Cardiac fibroblast (primary cell): ENCODE measurements at regions not wholly inside any gene's neighbourhood (a gene's known extent, or its start where the extent isn't known, plus 50 kb on each side); places are given as distances from the start of the nearest gene placed in this dataset.

Experiments
- DNase-seq, 2 donors: peaks; one replicate each; pipeline versions ENCODE4 v3.0.0 to v3.0.0-alpha.2; 2010; ENCODE audit warnings: low read depth in 2 of 2
- H3K4me3 ChIP-seq, 2 donors: replicated peaks in 1 of 2; 1 replicate in 1 of 2; 2 replicates in 1 of 2; pipeline ENCODE4 v1.5.1; 2011; ENCODE audit warnings: low read depth in 2 of 2, low read length in 2 of 2, mild to moderate bottlenecking in 2 of 2, moderate library complexity in 1 of 2
- CTCF ChIP-seq: IDR thresholded peaks from one replicate; pipeline ENCODE4 v1.5.1; 2011; ENCODE audit warnings: low read depth, mild to moderate bottlenecking, low read length, inconsistent platforms

DNA sequence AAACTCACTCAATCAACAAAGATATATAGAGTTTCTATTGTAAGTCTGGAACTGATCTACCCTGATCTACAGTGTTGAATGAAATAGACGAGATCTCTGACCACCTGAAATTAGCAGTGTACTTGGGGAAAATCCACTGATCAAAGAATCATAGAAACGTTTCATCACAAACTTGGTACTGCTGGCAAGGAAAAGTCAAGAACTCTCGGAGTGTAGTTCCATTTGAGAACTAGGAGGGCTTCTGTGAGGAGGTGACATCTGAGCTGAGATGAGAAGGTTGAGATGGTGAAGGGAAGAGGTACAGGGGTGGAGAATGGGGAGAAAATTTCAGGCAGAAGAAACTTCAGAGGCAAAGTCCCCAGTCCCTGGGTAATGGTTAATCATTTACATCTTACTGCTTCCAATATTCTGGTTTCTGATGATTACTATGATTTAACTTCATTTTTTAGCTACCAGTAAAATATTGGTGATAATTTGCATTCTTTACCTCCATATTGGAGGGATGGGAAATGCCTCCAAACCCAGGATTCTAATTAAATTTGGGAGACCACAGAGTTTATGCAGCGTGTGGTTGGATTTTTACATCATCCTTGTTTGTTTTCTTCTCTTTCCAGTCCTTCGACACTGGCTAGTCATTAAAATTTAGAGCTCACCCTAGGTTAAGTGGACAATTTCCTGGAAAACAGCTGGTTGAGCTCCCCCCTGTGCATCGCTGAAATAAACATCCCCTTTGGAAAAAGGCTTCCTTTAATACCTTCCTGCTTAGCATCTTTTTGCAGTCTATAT lies 191.9 kb downstream of the BCAS1 start:
- no peak for TF ChIP-seq CTCF
- no peak overlapping the region for H3K4me3 ChIP-seq
- DNase-seq: no peak

DNA sequence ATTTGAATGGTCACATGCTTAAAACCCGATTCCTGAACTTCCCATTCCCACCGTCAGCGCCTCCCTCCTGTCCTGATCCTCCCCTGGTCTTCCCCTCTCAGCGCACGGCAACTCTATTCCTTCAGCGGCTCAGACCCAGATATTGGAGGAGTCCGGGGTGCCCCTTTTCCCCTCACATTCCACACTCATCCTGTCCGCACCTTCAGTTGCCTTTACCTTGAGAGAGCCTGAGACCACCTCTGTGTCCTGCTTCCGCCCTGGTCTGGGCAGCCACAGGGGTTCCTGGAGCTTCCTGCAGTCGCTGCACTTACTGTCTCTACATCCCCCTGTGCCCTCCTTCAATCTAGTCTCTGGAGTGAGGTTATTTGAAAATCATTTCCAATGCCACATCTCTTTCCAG lies 193.4 kb downstream of the BCAS1 start:
- TF ChIP-seq CTCF: no peak
- no peak overlapping the region for H3K4me3 ChIP-seq
- DNase-seq: no peak

GRCh38 chr20:53876470-53876869 lies 193.9 kb downstream of the BCAS1 start:
- DNase-seq: no peak
- H3K4me3 ChIP-seq: no peak overlapping the region
- no peak for TF ChIP-seq CTCF

- TF ChIP-seq CTCF: no peak
- DNase-seq: no peak
Measured at GRCh38 chr20:53875452-53875851, 194.9 kb downstream of the BCAS1 start.

DNA sequence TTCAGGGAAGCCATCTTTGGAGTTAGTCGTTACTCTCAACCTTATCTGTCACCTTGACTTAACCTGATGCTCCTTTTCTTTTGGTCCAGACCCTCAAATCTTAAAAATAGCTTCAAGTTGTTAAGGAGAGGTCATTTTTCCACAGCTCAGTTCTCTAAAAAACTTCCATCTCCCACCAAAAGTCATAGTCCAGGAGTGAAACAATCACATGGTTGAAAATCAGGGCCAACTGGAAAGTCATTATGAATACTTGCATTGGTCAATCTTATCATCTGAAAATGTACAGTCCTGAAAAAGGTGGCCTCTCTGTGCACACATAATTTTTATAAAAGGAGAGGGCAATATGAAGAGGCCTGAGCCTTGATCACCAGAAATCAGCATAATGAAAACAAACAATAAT lies 195.7 kb downstream of the BCAS1 start:
- H3K4me3 ChIP-seq: no peak overlapping the region
- TF ChIP-seq CTCF: no peak
- no peak for DNase-seq

More at GRCh38 chr20:53875452-53875851, 194.9 kb downstream of the BCAS1 start:
- no peak overlapping the region for H3K4me3 ChIP-seq

DNA sequence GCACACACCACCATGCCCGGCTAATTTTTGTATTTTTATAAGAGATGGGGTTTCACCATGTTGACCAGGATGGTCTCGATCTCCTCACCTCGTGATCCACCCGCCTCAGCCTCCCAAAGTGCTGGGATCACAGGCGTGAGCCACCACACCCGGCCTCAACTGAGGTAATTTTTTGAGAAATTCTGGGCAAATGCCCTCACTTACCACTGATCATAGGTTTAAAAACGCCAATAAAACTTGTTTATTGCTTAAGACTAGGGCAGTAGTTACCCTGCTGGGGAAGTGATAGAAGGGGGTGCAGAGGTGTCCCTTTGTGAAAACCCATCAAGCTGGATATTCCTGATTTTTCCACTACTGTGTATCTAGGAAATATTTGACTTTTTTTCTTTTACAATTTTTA lies 196.3 kb downstream of the BCAS1 start:
- TF ChIP-seq CTCF: no peak
- no peak overlapping the region for H3K4me3 ChIP-seq
- no peak for DNase-seq

DNA sequence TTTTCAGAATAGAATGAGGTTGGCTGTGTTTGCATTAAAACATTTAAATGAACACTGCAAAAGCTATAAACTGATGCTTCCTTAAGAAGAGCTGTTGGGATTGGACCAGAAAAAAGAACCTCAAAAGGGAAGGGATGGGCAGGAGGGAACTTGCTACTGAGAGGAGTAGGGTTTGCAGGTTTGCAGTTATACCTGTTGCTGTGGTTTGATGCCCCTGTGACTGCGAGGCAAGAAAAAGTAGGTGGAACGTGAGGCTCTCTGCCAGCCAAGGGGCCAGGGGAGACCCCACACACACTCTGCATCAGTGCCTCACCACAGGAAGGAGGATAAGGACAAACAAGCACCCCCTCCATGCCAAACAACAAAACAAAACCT lies 197.2 kb downstream of the BCAS1 start:
- H3K4me3 ChIP-seq: no peak overlapping the region
- no peak for TF ChIP-seq CTCF
- no peak for DNase-seq
